HUES48 (cell line): ENCODE measurements at regions not wholly inside any gene's neighbourhood (a gene's known extent, or its start where the extent isn't known, plus 50 kb on each side); places are given as distances from the start of the nearest gene placed in this dataset.
"Not testable (repeated sequence)": the region's sequence is repeated elsewhere in the genome, so short reads cannot be mapped to it uniquely, and the experiment has no call there.

ENCODE experiments used
- H3K27ac ChIP-seq: one replicate; pipeline ENCODE4 v1.7.0; 2013; ENCODE audit warnings: low read depth, low read length, inconsistent platforms
- H3K27me3 ChIP-seq: 2 replicates; pipeline ENCODE4 v1.6.1; 2013; ENCODE audit warnings: mild to moderate bottlenecking, low read length; ENCODE audit not compliant: control insufficient read depth, insufficient read depth
- H3K36me3 ChIP-seq: 2 replicates; pipeline ENCODE4 v1.6.1; 2013; ENCODE audit warnings: low read length; ENCODE audit not compliant: control insufficient read depth, insufficient read depth
- H3K4me1 ChIP-seq: 2 replicates; pipeline ENCODE4 v1.6.1; 2013; ENCODE audit warnings: mild to moderate bottlenecking, low read length; ENCODE audit not compliant: control insufficient read depth, insufficient read depth
- H3K4me3 ChIP-seq: 2 replicates; pipeline ENCODE4 v1.5.1; 2013; ENCODE audit warnings: mild to moderate bottlenecking, low read depth, low read length
- H3K9ac ChIP-seq: 2 replicates; pipeline ENCODE4 v1.6.1; 2013; ENCODE audit warnings: mild to moderate bottlenecking, low read depth, low read length, moderate library complexity
- H3K9me3 ChIP-seq: 2 replicates; pipeline ENCODE4 v1.6.1; 2013; ENCODE audit warnings: low read length; ENCODE audit not compliant: control insufficient read depth, insufficient read depth

DNA sequence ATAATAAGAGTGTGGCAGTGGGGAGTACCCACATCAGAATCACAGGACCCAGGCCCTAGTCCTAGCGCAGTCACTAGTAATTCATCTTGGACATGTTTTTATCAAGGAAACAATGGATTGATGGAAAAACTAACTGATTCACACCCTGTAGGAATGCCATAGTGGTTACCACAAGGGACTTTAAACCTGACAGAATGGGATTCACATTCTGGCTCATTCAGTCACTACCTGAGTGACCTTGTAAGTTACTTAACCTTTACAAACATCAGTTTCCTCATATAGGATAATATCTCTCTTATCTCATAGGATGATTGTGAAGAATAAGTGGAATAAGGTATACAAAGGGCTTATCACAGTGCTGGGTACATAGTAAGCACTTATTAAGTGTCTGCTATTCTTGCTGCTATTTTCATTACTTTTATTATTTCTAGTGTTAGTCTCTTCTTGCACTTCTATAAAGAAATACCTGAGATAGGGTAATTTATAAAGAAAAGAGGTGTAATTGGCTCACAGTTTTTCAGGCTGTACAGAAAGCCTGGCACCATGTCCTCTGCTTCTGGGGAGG lies 247.5 kb upstream of the KLF3 start:
- no peaks in the 10 kb centered on the region for H3K27me3 ChIP-seq
- H3K4me3 ChIP-seq, result no peak overlapping the region
- H3K9me3 ChIP-seq, result no peaks in the 10 kb centered on the region; the same call in 1 of the 2 replicates
- no peak overlapping the region for H3K27ac ChIP-seq
- 0 out of 2 replicates have a peak, but pooled peaks cover 3% of the 10 kb centered on the region for H3K4me1 ChIP-seq
- H3K9ac ChIP-seq, result no peak overlapping the region
- no peaks in the 10 kb centered on the region for H3K36me3 ChIP-seq

DNA sequence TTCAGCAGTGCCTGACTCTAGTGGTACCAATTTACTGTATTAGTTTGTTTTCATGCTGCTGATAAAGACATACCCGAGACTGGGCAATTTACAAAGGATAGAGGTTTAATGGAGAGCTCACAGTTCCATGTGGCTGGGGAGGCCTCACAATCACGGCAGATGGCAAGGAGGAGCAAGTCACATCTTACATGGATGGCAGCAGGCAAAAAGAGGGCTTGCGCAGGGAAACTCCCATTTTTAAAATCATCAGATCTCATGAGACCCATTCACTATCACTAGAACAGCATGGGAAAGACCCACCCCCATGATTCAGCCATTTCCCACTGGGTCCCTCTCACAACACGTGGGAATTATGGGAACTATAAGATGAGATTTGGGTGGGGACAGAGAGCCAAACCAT lies 243.7 kb upstream of the KLF3 start:
- H3K27me3 ChIP-seq, H3K36me3 ChIP-seq, H3K27ac ChIP-seq, H3K4me3 ChIP-seq, H3K9ac ChIP-seq, H3K9me3 ChIP-seq: not testable (repeated sequence)
- peaks cover 25% of the 10 kb centered on the region for H3K4me1 ChIP-seq

DNA sequence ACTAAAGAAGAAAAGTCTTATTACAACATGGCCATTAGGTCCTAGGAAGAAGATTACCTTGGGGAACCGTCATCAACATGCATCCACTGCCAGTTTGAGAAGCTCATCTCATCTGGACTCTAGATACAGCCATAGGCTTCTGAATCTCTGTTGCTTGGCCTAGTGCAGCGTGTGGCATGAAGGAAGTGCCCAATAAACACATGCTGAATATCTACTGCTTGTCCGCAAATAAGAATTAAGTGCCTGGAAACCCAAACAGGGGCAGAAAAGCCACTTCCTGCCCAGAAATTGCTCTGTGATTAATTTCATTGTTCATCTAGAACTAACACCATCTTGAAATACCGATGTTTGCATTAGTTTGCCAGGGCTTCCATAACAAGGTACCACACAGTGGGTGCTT lies 241.1 kb upstream of the KLF3 start:
- H3K4me3 ChIP-seq, result no peak overlapping the region
- peaks cover 22% of the 10 kb centered on the region for H3K4me1 ChIP-seq
- no peak overlapping the region for H3K9ac ChIP-seq
- H3K9me3 ChIP-seq, result no peaks in the 10 kb centered on the region; the same call in 1 of the 2 replicates
- no peaks in the 10 kb centered on the region for H3K36me3 ChIP-seq
- no peak overlapping the region for H3K27ac ChIP-seq
- H3K27me3 ChIP-seq, result no peaks in the 10 kb centered on the region

DNA sequence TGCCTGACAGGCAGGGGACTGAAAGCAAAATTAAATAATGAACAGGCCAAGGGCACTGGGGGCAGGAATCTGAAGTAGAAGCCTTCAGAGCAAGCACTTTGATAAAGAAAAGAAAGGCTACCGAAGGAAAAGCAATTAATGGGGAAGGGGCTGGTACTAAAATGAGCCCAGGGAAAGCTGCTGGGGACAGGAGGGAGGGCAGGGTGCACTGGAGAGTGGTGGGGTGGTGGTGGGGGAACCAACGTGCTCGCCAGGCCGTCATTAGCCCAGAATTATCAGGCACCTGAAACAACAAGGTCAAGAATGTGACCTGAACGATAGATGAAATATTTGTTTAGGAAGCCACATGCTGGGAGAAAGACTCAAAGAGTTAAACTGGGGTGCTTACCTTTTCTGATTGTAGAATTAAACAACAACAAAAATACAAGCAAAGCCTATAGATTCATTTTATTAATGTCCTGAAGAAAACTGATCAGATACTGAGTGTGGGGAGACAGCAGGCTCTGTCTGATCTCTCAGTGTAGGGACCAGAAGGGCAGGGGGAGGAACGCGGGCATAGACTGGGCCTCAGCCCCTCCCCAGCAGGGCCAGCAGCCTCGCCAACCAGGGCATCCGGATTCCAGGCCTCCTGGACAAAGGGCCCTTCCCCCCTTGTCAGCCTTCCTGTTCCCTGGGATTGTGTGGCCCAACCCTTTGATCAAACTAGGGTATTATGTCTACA lies 239.7 kb upstream of the KLF3 start:
- peaks cover 22% of the 10 kb centered on the region for H3K4me1 ChIP-seq
- no peak overlapping the region for H3K9ac ChIP-seq
- no peaks in the 10 kb centered on the region; the same call in 1 of the 2 replicates for H3K9me3 ChIP-seq
- H3K4me3 ChIP-seq, result no peak overlapping the region
- no peaks in the 10 kb centered on the region for H3K27me3 ChIP-seq
- no peak overlapping the region for H3K27ac ChIP-seq
- no peaks in the 10 kb centered on the region for H3K36me3 ChIP-seq

DNA sequence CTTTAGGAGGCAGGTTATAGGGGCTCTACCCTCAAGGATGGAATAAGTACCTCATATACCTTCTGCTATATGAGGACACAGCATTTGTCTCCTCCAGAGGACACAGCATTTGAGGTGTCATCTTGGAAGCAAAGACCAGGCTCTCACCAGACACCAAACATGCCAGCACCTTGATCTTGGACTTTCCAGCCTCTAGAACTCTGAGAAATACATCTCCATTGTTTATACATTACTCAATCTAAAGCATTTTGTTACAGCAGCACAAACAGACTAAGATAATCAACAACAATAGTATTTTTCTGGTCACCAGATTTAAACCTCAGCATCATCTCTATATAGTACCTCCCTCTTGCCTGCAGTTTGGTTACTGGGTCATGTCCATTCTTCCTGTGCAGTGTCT lies 237.5 kb upstream of the KLF3 start:
- no peak overlapping the region for H3K4me3 ChIP-seq
- H3K9me3 ChIP-seq, result no peaks in the 10 kb centered on the region
- no peaks in the 10 kb centered on the region for H3K36me3 ChIP-seq
- no peak overlapping the region for H3K27ac ChIP-seq
- H3K4me1 ChIP-seq, result peaks cover 22% of the 10 kb centered on the region
- no peaks in the 10 kb centered on the region for H3K27me3 ChIP-seq
- no peak overlapping the region for H3K9ac ChIP-seq

DNA sequence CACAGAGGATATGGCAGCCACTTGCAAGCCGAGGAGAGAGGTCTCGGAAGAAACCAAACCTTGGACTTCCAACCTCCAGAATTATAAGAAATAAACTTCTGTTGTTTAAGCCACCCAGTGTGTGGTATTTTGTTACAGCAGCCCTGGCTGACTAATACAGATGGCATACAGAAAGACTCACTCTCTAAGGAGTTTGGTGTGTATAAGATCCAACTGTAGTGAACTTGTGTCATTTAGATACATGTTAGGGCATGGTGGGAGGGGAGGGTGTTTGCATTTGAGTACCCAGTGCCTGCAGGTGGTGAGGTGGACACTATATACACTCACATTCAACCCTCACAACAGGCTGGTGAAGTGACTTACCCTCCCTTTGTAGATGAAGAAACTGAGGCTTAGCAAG lies 233.2 kb upstream of the KLF3 start:
- H3K27me3 ChIP-seq, result no peaks in the 10 kb centered on the region
- H3K4me3 ChIP-seq, result no peak overlapping the region

DNA sequence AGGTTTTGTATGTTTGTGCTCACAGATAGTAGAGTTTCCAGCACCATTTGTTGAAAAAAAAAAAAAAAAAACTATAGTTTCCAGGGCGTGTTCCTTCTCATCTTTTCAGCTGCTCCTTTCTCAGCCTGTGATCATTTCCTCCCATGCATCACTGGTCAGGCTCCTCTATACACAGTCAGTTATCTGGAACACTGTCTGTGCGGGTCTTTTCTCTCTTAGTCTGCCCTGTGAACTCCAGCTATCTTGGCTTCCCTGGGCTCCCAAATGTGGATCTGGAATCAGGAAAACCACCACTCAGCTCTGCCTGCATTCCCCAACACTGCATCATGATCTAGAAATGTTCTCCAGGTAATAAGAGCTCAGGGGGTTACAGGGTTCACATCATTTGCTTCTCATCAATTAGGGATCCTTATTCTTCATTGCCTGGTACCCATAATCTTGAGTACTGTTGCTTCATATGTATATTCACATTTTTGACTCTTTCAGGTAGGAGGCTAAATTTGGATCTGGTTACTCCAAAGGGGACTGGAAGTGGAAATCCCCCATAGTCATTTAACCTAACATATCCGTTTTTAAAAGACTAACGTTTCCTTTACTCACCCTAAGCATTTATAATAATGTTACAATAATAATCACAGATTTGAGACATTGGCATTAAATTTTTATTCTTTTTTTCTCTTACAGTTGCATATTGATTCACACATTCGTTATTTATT lies 221.8 kb upstream of the KLF3 start:
- Histone ChIP-seq H3K27me3 (no peaks in the 10 kb centered on the region), H3K4me1 (no peaks in the 10 kb centered on the region), H3K36me3 (no peaks in the 10 kb centered on the region), H3K9me3 (peaks cover 5% of the 10 kb centered on the region), H3K27ac (no peak overlapping the region), H3K4me3 (no peak overlapping the region), H3K9ac (no peak overlapping the region)

More for the DNA sequence above, 233.2 kb upstream of the KLF3 start:
- no peaks in the 10 kb centered on the region for H3K9me3 ChIP-seq
- no peaks in the 10 kb centered on the region for H3K36me3 ChIP-seq
- no peak overlapping the region for H3K27ac ChIP-seq
- no peaks in the 10 kb centered on the region for H3K4me1 ChIP-seq
- no peak overlapping the region for H3K9ac ChIP-seq

DNA sequence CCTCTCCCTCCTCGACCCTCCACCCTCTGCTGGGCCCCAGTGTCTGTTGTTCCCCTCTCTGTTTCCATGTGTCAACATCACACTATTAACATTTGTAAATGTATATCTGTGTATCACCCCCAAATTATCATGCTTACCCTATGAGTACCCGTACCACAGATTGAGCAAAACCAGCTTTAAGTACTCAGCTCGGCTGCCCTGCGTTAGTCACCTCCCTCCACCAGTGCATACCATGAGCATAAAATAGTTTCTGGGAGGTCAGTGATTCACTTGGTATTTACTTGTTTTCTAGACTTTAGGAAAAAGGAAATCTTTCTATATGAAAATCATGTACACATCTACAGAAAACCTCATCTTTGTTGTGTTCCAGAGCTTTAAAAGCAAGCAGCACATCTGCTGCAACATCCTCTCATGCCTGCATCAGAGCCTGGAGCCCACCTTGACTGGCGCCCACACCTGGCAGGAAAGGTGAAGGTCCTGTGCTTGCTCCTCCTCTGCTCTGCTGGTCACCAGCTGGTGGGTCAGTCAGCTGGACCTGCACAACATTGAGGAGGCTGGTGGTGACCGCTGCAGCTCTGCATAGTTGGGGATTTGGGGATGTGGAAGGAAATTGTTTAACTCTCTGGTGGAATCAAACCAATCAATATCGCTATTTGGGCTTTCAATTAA lies 214.4 kb upstream of the KLF3 start:
- H3K36me3 ChIP-seq, result no peaks in the 10 kb centered on the region
- no peak overlapping the region for H3K4me3 ChIP-seq
- H3K9ac ChIP-seq, result no peak overlapping the region
- H3K27me3 ChIP-seq, result no peaks in the 10 kb centered on the region
- H3K27ac ChIP-seq, result no peak overlapping the region
- peaks cover 2% of the 10 kb centered on the region; the same call in 1 of the 2 replicates for H3K9me3 ChIP-seq
- no peaks in the 10 kb centered on the region for H3K4me1 ChIP-seq

DNA sequence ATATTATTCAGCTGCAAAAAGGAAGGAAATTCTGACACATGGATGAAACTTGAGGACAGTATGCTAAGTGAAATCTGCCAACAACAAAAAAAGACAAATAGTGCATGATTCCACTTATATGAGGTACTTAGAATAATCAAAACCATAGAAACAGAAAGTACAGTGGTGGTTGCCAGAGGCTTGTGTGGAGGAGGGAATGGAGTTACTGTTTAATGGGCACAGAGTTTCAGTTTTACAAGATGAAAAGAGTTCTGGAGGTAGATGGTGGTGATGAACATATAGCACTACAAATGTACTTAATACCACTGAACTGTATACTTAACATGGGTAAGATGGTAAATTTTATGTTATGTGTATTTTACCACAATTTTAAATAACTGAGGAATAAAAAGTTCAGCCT lies 212.0 kb upstream of the KLF3 start:
- Histone ChIP-seq H3K27ac (no peak overlapping the region), H3K9me3 (peaks cover 2% of the 10 kb centered on the region; the same call in 1 of the 2 replicates), H3K4me3 (no peak overlapping the region), H3K9ac (no peak overlapping the region), H3K36me3 (no peaks in the 10 kb centered on the region), H3K4me1 (no peaks in the 10 kb centered on the region), H3K27me3 (no peaks in the 10 kb centered on the region)

DNA sequence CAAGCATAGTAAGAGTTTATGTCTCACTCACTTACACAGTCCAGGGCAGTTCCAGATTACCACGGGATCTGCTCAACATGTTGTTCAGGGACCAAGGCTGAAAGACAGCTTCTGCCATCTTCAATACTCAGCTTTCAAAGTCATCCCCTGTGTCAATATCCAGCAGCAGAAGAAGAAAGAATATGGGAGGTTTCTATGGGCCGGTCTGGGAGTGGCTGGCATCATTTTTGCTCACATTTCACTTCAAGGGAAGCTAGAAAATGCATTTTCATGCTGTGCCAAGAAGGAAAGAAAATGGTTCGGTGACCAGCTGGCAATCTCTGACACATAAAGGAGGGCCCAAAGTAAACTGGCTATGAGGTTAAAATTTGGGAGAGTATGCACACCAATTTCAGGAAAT lies 211.5 kb upstream of the KLF3 start:
- H3K4me1 ChIP-seq, result no peaks in the 10 kb centered on the region
- H3K36me3 ChIP-seq, result no peaks in the 10 kb centered on the region
- H3K9me3 ChIP-seq, result peaks cover 2% of the 10 kb centered on the region; the same call in 1 of the 2 replicates
- H3K9ac ChIP-seq, result no peak overlapping the region
- H3K27me3 ChIP-seq, result no peaks in the 10 kb centered on the region
- no peak overlapping the region for H3K27ac ChIP-seq
- no peak overlapping the region for H3K4me3 ChIP-seq
